Mesenchymal stem cell (in vitro differentiated cells and primary cell): ENCODE measurements at regions not wholly inside any gene's neighbourhood (a gene's known extent, or its start where the extent isn't known, plus 50 kb on each side); places are given as distances from the start of the nearest gene placed in this dataset.
A peak's percentile ranks its signal among the peaks of the same experiment; 100 is the strongest.

ENCODE experiments used
- DNase-seq: peaks from one replicate; pipeline ENCODE4 v3.0.0-alpha.2; 2013
- H2AFZ ChIP-seq: one replicate; pipeline ENCODE4 v1.6.1; 2013; ENCODE audit warnings: low read depth, mild to moderate bottlenecking, control low read depth, inconsistent platforms, low read length, moderate library complexity
- H2AK5ac ChIP-seq: 2 replicates; pipeline ENCODE4 v1.6.1; 2013; ENCODE audit warnings: low read length, moderate library complexity, mild to moderate bottlenecking, inconsistent platforms; ENCODE audit not compliant: severe bottlenecking
- H2BK120ac ChIP-seq: one replicate; pipeline ENCODE4 v1.6.1; 2013; ENCODE audit warnings: low read depth, mild to moderate bottlenecking, inconsistent platforms, low read length, moderate library complexity
- H2BK12ac ChIP-seq, 2 experiments: one replicate each; pipeline ENCODE4 v1.6.1; 2013; ENCODE audit warnings: inconsistent platforms in 2 of 2, low read length in 2 of 2, mild to moderate bottlenecking in 2 of 2, moderate library complexity in 2 of 2, control low read depth in 1 of 2
- H2BK15ac ChIP-seq: one replicate; pipeline ENCODE4 v1.6.1; 2013; ENCODE audit warnings: mild to moderate bottlenecking, low read depth, inconsistent platforms; ENCODE audit not compliant: poor library complexity, severe bottlenecking
- H2BK5ac ChIP-seq: 2 replicates; pipeline ENCODE4 v1.6.1; 2013; ENCODE audit warnings: low read depth, mild to moderate bottlenecking, low read length, control low read depth, inconsistent platforms; ENCODE audit not compliant: poor library complexity, severe bottlenecking
- H3K14ac ChIP-seq, 2 experiments: one replicate each; pipeline ENCODE4 v1.6.1; 2013; ENCODE audit warnings: inconsistent platforms in 2 of 2, low read length in 2 of 2, control low read depth in 1 of 2, mild to moderate bottlenecking in 1 of 2, moderate library complexity in 1 of 2
- H3K18ac ChIP-seq, 2 experiments: one replicate each; pipeline ENCODE4 v1.6.1; 2013; ENCODE audit warnings: inconsistent platforms in 2 of 2, low read length in 2 of 2, control low read depth in 1 of 2, low read depth in 1 of 2, mild to moderate bottlenecking in 1 of 2
- H3K23ac ChIP-seq, 2 experiments: one replicate each; pipeline ENCODE4 v1.6.1; 2013; ENCODE audit warnings: inconsistent platforms in 2 of 2, low read length in 2 of 2, mild to moderate bottlenecking in 2 of 2, moderate library complexity in 2 of 2, control low read depth in 1 of 2
- H3K27ac ChIP-seq: 2 replicates; pipeline ENCODE4 v1.5.1; 2013; ENCODE audit warnings: mild to moderate bottlenecking, moderate library complexity, low read length, control low read depth, inconsistent platforms; ENCODE audit not compliant: poor library complexity, severe bottlenecking
- H3K27me3 ChIP-seq, 2 experiments: 2 replicates each; pipeline versions ENCODE4 v1.6.1 to v1.7.0; 2013; ENCODE audit warnings: low read length in 2 of 2, mild to moderate bottlenecking in 2 of 2, moderate library complexity in 2 of 2, control low read depth in 1 of 2, inconsistent platforms in 1 of 2; ENCODE audit not compliant: control insufficient read depth in 1 of 2, insufficient read depth in 1 of 2
- H3K36me3 ChIP-seq, 2 experiments: 2 replicates each; pipeline versions ENCODE4 v1.6.1 to v1.7.0; 2013; ENCODE audit warnings: low read length in 2 of 2, control low read depth in 1 of 2, inconsistent platforms in 1 of 2, low read depth in 1 of 2, mild to moderate bottlenecking in 1 of 2; ENCODE audit not compliant: insufficient read depth in 2 of 2, control insufficient read depth in 1 of 2
- H3K4ac ChIP-seq, 2 experiments: one replicate each; pipeline ENCODE4 v1.6.1; 2013; ENCODE audit warnings: inconsistent platforms in 2 of 2, low read length in 2 of 2, mild to moderate bottlenecking in 2 of 2, moderate library complexity in 2 of 2, control low read depth in 1 of 2, low read depth in 1 of 2
- H3K4me1 ChIP-seq: 2 replicates; pipeline ENCODE4 v1.6.1; 2013; ENCODE audit warnings: low read depth, low read length, control low read depth; ENCODE audit not compliant: control insufficient read depth, insufficient read depth
- H3K4me2 ChIP-seq: 2 replicates; pipeline ENCODE4 v1.6.1; 2013; ENCODE audit warnings: low read length, mild to moderate bottlenecking, inconsistent platforms; ENCODE audit not compliant: poor library complexity, severe bottlenecking
- H3K4me3 ChIP-seq, 2 experiments: 2 replicates each; pipeline versions ENCODE4 v1.5.1 to v1.7.0; 2013; ENCODE audit warnings: low read length in 2 of 2, mild to moderate bottlenecking in 2 of 2, control low read depth in 1 of 2, low read depth in 1 of 2; ENCODE audit not compliant: insufficient read depth in 1 of 2
- H3K79me1 ChIP-seq: replicated peaks from 2 replicates; pipeline ENCODE4 v1.6.1; 2013; ENCODE audit warnings: mild to moderate bottlenecking, control low read depth, low read length, inconsistent platforms; ENCODE audit not compliant: poor library complexity, severe bottlenecking
- H3K9ac ChIP-seq: 2 replicates; pipeline ENCODE4 v1.7.0; 2013; ENCODE audit warnings: mild to moderate bottlenecking, low read length, moderate library complexity
- H3K9me3 ChIP-seq: 2 replicates; pipeline ENCODE4 v1.7.0; 2013; ENCODE audit warnings: mild to moderate bottlenecking, low read length; ENCODE audit not compliant: control insufficient read depth
- H4K8ac ChIP-seq: one replicate; pipeline ENCODE4 v1.6.1; 2013; ENCODE audit warnings: inconsistent platforms, mild to moderate bottlenecking, low read length, moderate library complexity
- H4K91ac ChIP-seq: one replicate; pipeline ENCODE4 v1.6.1; 2013; ENCODE audit warnings: mild to moderate bottlenecking, low read length, inconsistent platforms
- WGBS: methylation state at CpG from one replicate; pipeline ENCODE4 v1.1.7; 2013; ENCODE audit warnings: mixed read lengths; 5-methylcytosine and 5-hydroxymethylcytosine counted together

DNA sequence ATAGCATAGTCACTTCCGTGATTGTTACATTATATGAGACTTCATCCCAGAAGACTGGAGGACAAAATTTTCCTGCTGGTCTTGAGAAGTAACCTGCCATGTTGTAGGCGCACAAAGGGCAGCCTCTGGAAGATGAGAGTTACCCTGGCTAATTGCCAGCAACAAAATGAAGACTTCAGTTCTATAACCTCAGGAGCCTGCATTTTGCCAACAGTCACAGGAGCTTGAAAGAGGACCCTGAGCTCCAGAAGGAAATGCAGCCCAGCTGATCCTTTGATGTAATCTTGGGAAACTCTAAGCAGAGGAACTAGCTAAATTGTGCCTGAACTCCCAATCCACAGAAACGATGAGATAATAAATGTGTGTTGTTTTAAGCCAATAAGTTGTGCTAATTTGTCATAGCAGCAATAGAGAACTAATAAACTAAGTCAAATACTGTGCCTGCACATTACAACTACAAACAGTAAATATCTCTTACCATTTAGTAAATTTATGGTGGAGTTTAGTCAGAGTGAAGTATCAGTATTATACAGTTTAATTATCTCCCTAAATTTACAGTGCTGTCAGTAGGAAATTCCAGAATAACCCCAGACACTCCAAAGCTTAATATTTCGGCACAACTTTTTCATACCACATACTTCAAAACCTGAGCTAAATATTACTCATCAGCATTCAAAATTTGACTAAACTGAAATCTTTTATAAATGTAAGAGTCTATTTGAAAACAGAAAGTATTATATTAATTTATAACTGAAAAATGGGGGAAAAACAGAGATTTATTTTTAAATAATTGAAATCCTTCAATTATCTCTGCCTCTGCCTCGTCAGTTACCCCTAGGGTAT is 90.1 kb upstream of the MAPK10 start:
- no peak overlapping the region for H2BK5ac ChIP-seq

DNA sequence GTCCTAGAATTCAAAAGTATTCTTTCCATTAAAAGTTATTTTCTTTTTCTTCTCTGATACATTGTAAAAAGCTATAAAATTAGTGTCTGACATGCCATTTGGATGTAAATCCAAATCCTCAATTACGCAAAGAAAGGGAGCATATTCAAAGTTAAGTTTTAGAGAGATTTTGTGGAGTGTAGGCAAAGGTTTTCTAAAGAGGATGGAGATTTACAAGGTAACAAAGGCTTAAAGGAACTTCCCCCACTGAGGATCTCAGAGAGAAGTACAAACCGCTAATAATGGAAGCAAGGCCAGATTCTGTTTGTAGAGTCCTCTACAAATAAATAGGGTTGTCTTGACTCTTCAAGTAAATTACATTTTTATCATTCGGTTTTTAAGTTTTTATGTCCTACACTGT is 91.0 kb upstream of the MAPK10 start:
- no peak overlapping the region for H2AFZ ChIP-seq
- H3K9me3 ChIP-seq = no peaks in the 10 kb centered on the region
- H2BK5ac ChIP-seq = no peak overlapping the region
- H2BK12ac ChIP-seq = no peak overlapping the region
- no peak overlapping the region for H2BK15ac ChIP-seq
- H4K91ac ChIP-seq = no peak overlapping the region
- H3K9ac ChIP-seq = no peak overlapping the region
- no peak overlapping the region for H2AK5ac ChIP-seq
- no peak overlapping the region for H3K4me3 ChIP-seq
- peaks cover 2% of the 10 kb centered on the region for H3K79me1 ChIP-seq
- no peaks in the 10 kb centered on the region for H3K36me3 ChIP-seq
- no peak overlapping the region for H3K27ac ChIP-seq
- peaks cover 14% of the 10 kb centered on the region for H3K4me1 ChIP-seq
- DNase-seq = no peak
- no peak overlapping the region for H3K4ac ChIP-seq
- no peak overlapping the region for H4K8ac ChIP-seq
- no peak overlapping the region for H3K4me2 ChIP-seq
- no peak overlapping the region for H2BK120ac ChIP-seq
- H3K14ac ChIP-seq = no peak overlapping the region
- H3K18ac ChIP-seq = no peak overlapping the region
- WGBS = 95% methylated on average over 2 of the region's 3 CpGs
- H3K23ac ChIP-seq = no peak overlapping the region
- no peaks in the 10 kb centered on the region for H3K27me3 ChIP-seq

More for the DNA sequence above, 90.1 kb upstream of the MAPK10 start:
- H3K18ac ChIP-seq = no peak overlapping the region
- H3K4ac ChIP-seq = peak overlapping the region in 1 of 2 experiments; percentile 51
- H3K79me1 ChIP-seq = peaks cover 2% of the 10 kb centered on the region
- H4K91ac ChIP-seq = no peak overlapping the region
- 95% methylated on average over 3 of the region's 5 CpGs for WGBS
- H2AFZ ChIP-seq = no peak overlapping the region
- H3K36me3 ChIP-seq = no peaks in the 10 kb centered on the region
- H2BK12ac ChIP-seq = no peak overlapping the region
- no peak overlapping the region for H2BK15ac ChIP-seq
- H3K27ac ChIP-seq = no peak overlapping the region
- peaks cover 14% of the 10 kb centered on the region for H3K4me1 ChIP-seq
- H4K8ac ChIP-seq = no peak overlapping the region
- H3K27me3 ChIP-seq = no peaks in the 10 kb centered on the region
- peak overlapping the region; percentile 59 for H2AK5ac ChIP-seq
- no peak overlapping the region for H3K9ac ChIP-seq
- no peak overlapping the region for H3K4me2 ChIP-seq
- no peak overlapping the region for H3K4me3 ChIP-seq
- H3K9me3 ChIP-seq = no peaks in the 10 kb centered on the region
- no peak overlapping the region for H3K14ac ChIP-seq
- H2BK120ac ChIP-seq = no peak overlapping the region
- H3K23ac ChIP-seq = no peak overlapping the region
- no peak for DNase-seq

DNA sequence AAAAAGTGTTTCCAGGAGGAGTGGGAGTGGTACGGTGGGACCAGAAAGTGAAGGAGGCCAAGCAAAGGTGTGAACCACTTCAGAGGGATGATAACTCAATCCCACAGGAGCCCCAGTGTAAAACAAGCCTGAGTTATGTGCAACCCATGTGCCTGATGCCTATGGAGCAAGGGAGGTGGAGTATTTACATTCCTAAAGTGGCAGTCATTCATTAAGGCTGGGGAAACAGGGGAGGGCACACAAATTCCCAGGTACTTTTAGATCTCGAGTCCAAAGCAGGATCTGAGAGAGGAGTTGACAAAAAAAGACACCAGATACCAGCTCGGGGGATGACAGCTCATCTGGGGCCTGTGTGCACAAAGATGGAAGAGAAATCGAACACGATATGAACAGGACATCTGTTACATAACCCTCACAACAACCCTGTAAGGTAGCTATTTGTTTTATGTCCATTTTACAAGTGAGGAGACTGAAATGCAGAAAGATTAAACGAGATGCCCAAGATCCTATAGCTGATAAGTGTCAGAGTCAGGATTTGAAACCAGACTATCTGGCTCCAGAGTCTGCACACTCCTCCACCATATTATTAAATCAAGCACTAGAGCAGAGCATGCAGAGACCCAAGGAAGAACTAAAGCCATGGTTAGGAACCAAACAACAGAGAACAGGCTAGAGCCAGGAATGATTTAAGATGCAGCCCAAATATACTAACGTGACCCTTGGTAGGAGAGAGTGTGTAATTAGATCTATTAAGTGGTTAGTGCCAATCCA is 91.9 kb upstream of the MAPK10 start:
- peak overlapping the region in 1 of 2 experiments; percentile 49 for H3K4me3 ChIP-seq
- no peaks in the 10 kb centered on the region for H3K9me3 ChIP-seq
- no peak overlapping the region for H2BK12ac ChIP-seq
- H4K91ac ChIP-seq = no peak overlapping the region
- no peak overlapping the region for H2BK5ac ChIP-seq
- no peak overlapping the region for H2BK120ac ChIP-seq
- H3K27ac ChIP-seq = peak overlapping the region; percentile 34
- peaks cover 2% of the 10 kb centered on the region for H3K79me1 ChIP-seq
- H3K9ac ChIP-seq = peak overlapping the region; percentile 75
- H2AFZ ChIP-seq = no peak overlapping the region
- no peak overlapping the region for H4K8ac ChIP-seq
- no peaks in the 10 kb centered on the region for H3K36me3 ChIP-seq
- H3K4me2 ChIP-seq = no peak overlapping the region
- H3K27me3 ChIP-seq = no peaks in the 10 kb centered on the region
- WGBS = 42% methylated on average over 4 of the region's 7 CpGs
- H3K23ac ChIP-seq = no peak overlapping the region
- no peak overlapping the region for H2BK15ac ChIP-seq
- H3K4ac ChIP-seq = no peak overlapping the region
- H3K4me1 ChIP-seq = peaks cover 14% of the 10 kb centered on the region
- H3K14ac ChIP-seq = no peak overlapping the region
- DNase-seq = peak; percentile 34
- peak overlapping the region in 1 of 2 experiments; percentile 33 for H3K18ac ChIP-seq
- peak overlapping the region; percentile 47 for H2AK5ac ChIP-seq

DNA sequence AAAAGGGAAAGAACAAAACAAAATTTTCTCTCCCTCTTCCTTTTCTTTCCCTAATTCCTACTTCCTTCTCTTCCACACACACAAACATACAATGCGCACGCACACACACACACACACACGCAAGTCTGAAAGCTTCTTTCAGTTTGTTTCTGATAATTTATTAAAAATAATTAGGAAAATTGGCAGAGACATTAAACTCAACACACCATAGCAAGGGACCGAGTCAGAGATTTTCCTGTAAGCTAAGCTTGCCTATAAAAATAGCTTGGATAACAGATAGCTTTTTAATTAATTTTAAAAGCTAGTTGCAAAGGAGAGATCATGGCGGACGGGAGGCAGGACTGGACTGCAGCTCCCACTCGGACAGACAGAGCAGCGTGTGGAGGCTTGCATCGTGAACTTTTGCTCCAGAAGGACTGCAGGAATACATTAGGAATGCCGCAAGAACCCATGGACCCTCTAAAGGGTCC is 92.6 kb upstream of the MAPK10 start:
- peak overlapping the region in 1 of 2 experiments; percentile 49 for H3K4me3 ChIP-seq
- peak overlapping the region; percentile 75 for H3K9ac ChIP-seq
- no peak overlapping the region for H4K8ac ChIP-seq
- no peak overlapping the region for H3K18ac ChIP-seq
- H2BK5ac ChIP-seq = peak overlapping the region; percentile 46
- peak overlapping the region; percentile 93 for H2AK5ac ChIP-seq
- no peaks in the 10 kb centered on the region for H3K27me3 ChIP-seq
- no peak overlapping the region for H2BK120ac ChIP-seq
- no peak overlapping the region for H4K91ac ChIP-seq
- peaks cover 14% of the 10 kb centered on the region for H3K4me1 ChIP-seq
- peak overlapping the region; percentile 80 for H3K27ac ChIP-seq
- WGBS = 96% methylated on average over 6 of the region's 10 CpGs
- H3K36me3 ChIP-seq = no peaks in the 10 kb centered on the region
- no peak for DNase-seq
- no peak overlapping the region for H2BK12ac ChIP-seq
- H3K23ac ChIP-seq = no peak overlapping the region
- peaks cover 2% of the 10 kb centered on the region for H3K79me1 ChIP-seq
- H2BK15ac ChIP-seq = no peak overlapping the region
- no peak overlapping the region for H2AFZ ChIP-seq
- no peaks in the 10 kb centered on the region for H3K9me3 ChIP-seq
- H3K4me2 ChIP-seq = no peak overlapping the region
- no peak overlapping the region for H3K4ac ChIP-seq
- no peak overlapping the region for H3K14ac ChIP-seq
